Mesenchymal stem cell (in vitro differentiated cells and primary cell): ENCODE measurements at regions not wholly inside any gene's neighbourhood (a gene's known extent, or its start where the extent isn't known, plus 50 kb on each side); places are given as distances from the start of the nearest gene placed in this dataset.

Source experiments
- DNase-seq: peaks from one replicate; pipeline ENCODE4 v3.0.0-alpha.2; 2013
- H2AFZ ChIP-seq: one replicate; pipeline ENCODE4 v1.6.1; 2013; ENCODE audit warnings: low read depth, mild to moderate bottlenecking, control low read depth, inconsistent platforms, low read length, moderate library complexity
- H2AK5ac ChIP-seq: 2 replicates; pipeline ENCODE4 v1.6.1; 2013; ENCODE audit warnings: low read length, moderate library complexity, mild to moderate bottlenecking, inconsistent platforms; ENCODE audit not compliant: severe bottlenecking
- H2BK120ac ChIP-seq: one replicate; pipeline ENCODE4 v1.6.1; 2013; ENCODE audit warnings: low read depth, mild to moderate bottlenecking, inconsistent platforms, low read length, moderate library complexity
- H2BK12ac ChIP-seq, 2 experiments: one replicate each; pipeline ENCODE4 v1.6.1; 2013; ENCODE audit warnings: inconsistent platforms in 2 of 2, low read length in 2 of 2, mild to moderate bottlenecking in 2 of 2, moderate library complexity in 2 of 2, control low read depth in 1 of 2
- H2BK15ac ChIP-seq: one replicate; pipeline ENCODE4 v1.6.1; 2013; ENCODE audit warnings: mild to moderate bottlenecking, low read depth, inconsistent platforms; ENCODE audit not compliant: poor library complexity, severe bottlenecking
- H2BK5ac ChIP-seq: 2 replicates; pipeline ENCODE4 v1.6.1; 2013; ENCODE audit warnings: low read depth, mild to moderate bottlenecking, low read length, control low read depth, inconsistent platforms; ENCODE audit not compliant: poor library complexity, severe bottlenecking
- H3K14ac ChIP-seq, 2 experiments: one replicate each; pipeline ENCODE4 v1.6.1; 2013; ENCODE audit warnings: inconsistent platforms in 2 of 2, low read length in 2 of 2, control low read depth in 1 of 2, mild to moderate bottlenecking in 1 of 2, moderate library complexity in 1 of 2
- H3K18ac ChIP-seq, 2 experiments: one replicate each; pipeline ENCODE4 v1.6.1; 2013; ENCODE audit warnings: inconsistent platforms in 2 of 2, low read length in 2 of 2, control low read depth in 1 of 2, low read depth in 1 of 2, mild to moderate bottlenecking in 1 of 2
- H3K23ac ChIP-seq, 2 experiments: one replicate each; pipeline ENCODE4 v1.6.1; 2013; ENCODE audit warnings: inconsistent platforms in 2 of 2, low read length in 2 of 2, mild to moderate bottlenecking in 2 of 2, moderate library complexity in 2 of 2, control low read depth in 1 of 2
- H3K27ac ChIP-seq: 2 replicates; pipeline ENCODE4 v1.5.1; 2013; ENCODE audit warnings: mild to moderate bottlenecking, moderate library complexity, low read length, control low read depth, inconsistent platforms; ENCODE audit not compliant: poor library complexity, severe bottlenecking
- H3K27me3 ChIP-seq, 2 experiments: 2 replicates each; pipeline versions ENCODE4 v1.6.1 to v1.7.0; 2013; ENCODE audit warnings: low read length in 2 of 2, mild to moderate bottlenecking in 2 of 2, moderate library complexity in 2 of 2, control low read depth in 1 of 2, inconsistent platforms in 1 of 2; ENCODE audit not compliant: control insufficient read depth in 1 of 2, insufficient read depth in 1 of 2
- H3K36me3 ChIP-seq, 2 experiments: 2 replicates each; pipeline versions ENCODE4 v1.6.1 to v1.7.0; 2013; ENCODE audit warnings: low read length in 2 of 2, control low read depth in 1 of 2, inconsistent platforms in 1 of 2, low read depth in 1 of 2, mild to moderate bottlenecking in 1 of 2; ENCODE audit not compliant: insufficient read depth in 2 of 2, control insufficient read depth in 1 of 2
- H3K4ac ChIP-seq, 2 experiments: one replicate each; pipeline ENCODE4 v1.6.1; 2013; ENCODE audit warnings: inconsistent platforms in 2 of 2, low read length in 2 of 2, mild to moderate bottlenecking in 2 of 2, moderate library complexity in 2 of 2, control low read depth in 1 of 2, low read depth in 1 of 2
- H3K4me1 ChIP-seq: 2 replicates; pipeline ENCODE4 v1.6.1; 2013; ENCODE audit warnings: low read depth, low read length, control low read depth; ENCODE audit not compliant: control insufficient read depth, insufficient read depth
- H3K4me2 ChIP-seq: 2 replicates; pipeline ENCODE4 v1.6.1; 2013; ENCODE audit warnings: low read length, mild to moderate bottlenecking, inconsistent platforms; ENCODE audit not compliant: poor library complexity, severe bottlenecking
- H3K4me3 ChIP-seq, 2 experiments: 2 replicates each; pipeline versions ENCODE4 v1.5.1 to v1.7.0; 2013; ENCODE audit warnings: low read length in 2 of 2, mild to moderate bottlenecking in 2 of 2, control low read depth in 1 of 2, low read depth in 1 of 2; ENCODE audit not compliant: insufficient read depth in 1 of 2
- H3K79me1 ChIP-seq: replicated peaks from 2 replicates; pipeline ENCODE4 v1.6.1; 2013; ENCODE audit warnings: mild to moderate bottlenecking, control low read depth, low read length, inconsistent platforms; ENCODE audit not compliant: poor library complexity, severe bottlenecking
- H3K9ac ChIP-seq: 2 replicates; pipeline ENCODE4 v1.7.0; 2013; ENCODE audit warnings: mild to moderate bottlenecking, low read length, moderate library complexity
- H3K9me3 ChIP-seq: 2 replicates; pipeline ENCODE4 v1.7.0; 2013; ENCODE audit warnings: mild to moderate bottlenecking, low read length; ENCODE audit not compliant: control insufficient read depth
- H4K8ac ChIP-seq: one replicate; pipeline ENCODE4 v1.6.1; 2013; ENCODE audit warnings: inconsistent platforms, mild to moderate bottlenecking, low read length, moderate library complexity
- H4K91ac ChIP-seq: one replicate; pipeline ENCODE4 v1.6.1; 2013; ENCODE audit warnings: mild to moderate bottlenecking, low read length, inconsistent platforms
- WGBS: methylation state at CpG from one replicate; pipeline ENCODE4 v1.1.7; 2013; ENCODE audit warnings: mixed read lengths; 5-methylcytosine and 5-hydroxymethylcytosine counted together

GRCh38 chr4:148883435-148883834 lies 441.2 kb upstream of the NR3C2 start:
- Histone ChIP-seq H3K79me1 (no peaks in the 10 kb centered on the region), H3K4ac (no peak overlapping the region), H2AFZ (no peak overlapping the region), H2BK15ac (no peak overlapping the region), H2BK5ac (no peak overlapping the region), H2AK5ac (no peak overlapping the region), H4K91ac (no peak overlapping the region), H4K8ac (no peak overlapping the region), H2BK120ac (no peak overlapping the region), H3K27ac (no peak overlapping the region), H3K18ac (no peak overlapping the region), H3K9me3 (no peaks in the 10 kb centered on the region), H2BK12ac (no peak overlapping the region), H3K9ac (no peak overlapping the region), H3K14ac (no peak overlapping the region), H3K4me2 (no peak overlapping the region), H3K4me1 (no peaks in the 10 kb centered on the region), H3K36me3 (no peaks in the 10 kb centered on the region), H3K23ac (no peak overlapping the region), H3K4me3 (no peak overlapping the region), H3K27me3 (no peaks in the 10 kb centered on the region)
- DNase-seq, result no peak
- no CpG with 5 or more reads among the region's 1 CpG for WGBS

- H2BK15ac ChIP-seq, result no peak overlapping the region
- no peak overlapping the region for H3K4me3 ChIP-seq
- no peaks in the 10 kb centered on the region for H3K27me3 ChIP-seq
- no peak overlapping the region for H3K4me2 ChIP-seq
- no peak overlapping the region for H3K4ac ChIP-seq
- no peak overlapping the region for H4K91ac ChIP-seq
- H2BK120ac ChIP-seq, result no peak overlapping the region
- no peaks in the 10 kb centered on the region for H3K79me1 ChIP-seq
- no peaks in the 10 kb centered on the region for H3K4me1 ChIP-seq
- no peak overlapping the region for H4K8ac ChIP-seq
- H3K23ac ChIP-seq, result no peak overlapping the region
- no peaks in the 10 kb centered on the region for H3K9me3 ChIP-seq
- no peak overlapping the region for H3K27ac ChIP-seq
- no peak overlapping the region for H2AFZ ChIP-seq
- no peak overlapping the region for H3K9ac ChIP-seq
- no peak overlapping the region for H3K14ac ChIP-seq
- H2BK5ac ChIP-seq, result no peak overlapping the region
- no peak overlapping the region for H2BK12ac ChIP-seq
- WGBS, result 38% methylated on average over 3 of the region's 5 CpGs
- H2AK5ac ChIP-seq, result no peak overlapping the region
- H3K18ac ChIP-seq, result no peak overlapping the region
- H3K36me3 ChIP-seq, result no peaks in the 10 kb centered on the region
- no peak for DNase-seq
Measured at GRCh38 chr4:148881860-148882643, 439.8 kb upstream of the NR3C2 start.

GRCh38 chr4:148874331-148874730 lies 432.1 kb upstream of the NR3C2 start:
- H3K18ac ChIP-seq, result no peak overlapping the region
- H3K27me3 ChIP-seq, result no peaks in the 10 kb centered on the region
- H3K14ac ChIP-seq, result no peak overlapping the region
- no peak overlapping the region for H4K91ac ChIP-seq
- no peaks in the 10 kb centered on the region for H3K9me3 ChIP-seq
- H4K8ac ChIP-seq, result no peak overlapping the region
- H3K36me3 ChIP-seq, result no peaks in the 10 kb centered on the region
- no peak overlapping the region for H3K27ac ChIP-seq
- DNase-seq, result no peak
- no peaks in the 10 kb centered on the region for H3K4me1 ChIP-seq
- WGBS, result 31% methylated on average over 2 of the region's 2 CpGs
- no peak overlapping the region for H2AFZ ChIP-seq
- H2AK5ac ChIP-seq, result no peak overlapping the region
- H2BK15ac ChIP-seq, result no peak overlapping the region
- H2BK5ac ChIP-seq, result no peak overlapping the region
- no peak overlapping the region for H3K4me2 ChIP-seq
- H2BK120ac ChIP-seq, result no peak overlapping the region
- no peak overlapping the region for H3K9ac ChIP-seq
- H2BK12ac ChIP-seq, result no peak overlapping the region
- H3K79me1 ChIP-seq, result no peaks in the 10 kb centered on the region
- no peak overlapping the region for H3K4me3 ChIP-seq
- H3K23ac ChIP-seq, result no peak overlapping the region
- no peak overlapping the region for H3K4ac ChIP-seq

- H3K9me3 ChIP-seq, result peaks cover 5% of the 10 kb centered on the region
- H3K27ac ChIP-seq, result peak overlapping the region; percentile 68
- H2BK12ac ChIP-seq, result no peak overlapping the region
- H4K8ac ChIP-seq, result no peak overlapping the region
- H4K91ac ChIP-seq, result no peak overlapping the region
- no peak overlapping the region for H2BK15ac ChIP-seq
- H2BK5ac ChIP-seq, result no peak overlapping the region
- no peak overlapping the region for H2BK120ac ChIP-seq
- H3K4ac ChIP-seq, result no peak overlapping the region
- H3K9ac ChIP-seq, result no peak overlapping the region
- H3K27me3 ChIP-seq, result no peaks in the 10 kb centered on the region
- no peak overlapping the region for H3K4me2 ChIP-seq
- H2AFZ ChIP-seq, result no peak overlapping the region
- peaks cover 3% of the 10 kb centered on the region for H3K4me1 ChIP-seq
- no peak overlapping the region for H3K18ac ChIP-seq
- DNase-seq, result no peak
- WGBS, result 75% methylated on average over 8 of the region's 8 CpGs
- H3K79me1 ChIP-seq, result no peaks in the 10 kb centered on the region
- H3K14ac ChIP-seq, result no peak overlapping the region
- no peak overlapping the region for H3K4me3 ChIP-seq
- no peak overlapping the region for H3K23ac ChIP-seq
- no peak overlapping the region for H2AK5ac ChIP-seq
- no peaks in the 10 kb centered on the region for H3K36me3 ChIP-seq
Measured at GRCh38 chr4:148868191-148868590, 426.0 kb upstream of the NR3C2 start.
